Type B pancreatic cell (in vitro differentiated cells): ENCODE measurements at regions not wholly inside any gene's neighbourhood (a gene's known extent, or its start where the extent isn't known, plus 50 kb on each side); places are given as distances from the start of the nearest gene placed in this dataset.

Source experiments
- DNase-seq: peaks from one replicate; pipeline ENCODE4 v3.0.0; 2021; ENCODE audit warnings: mixed read lengths; ENCODE audit not compliant: unreplicated experiment; ENCODE audit errors: extremely low spot score
- H3K27ac Mint-ChIP-seq: 2 replicates; pipeline ENCODE4 v1.8.0; 2021; ENCODE audit warnings: mild to moderate bottlenecking, mixed read lengths
- H3K27me3 Mint-ChIP-seq: 2 replicates; pipeline ENCODE4 v1.8.0; 2021; ENCODE audit warnings: mixed read lengths
- H3K36me3 Mint-ChIP-seq: 2 replicates; pipeline ENCODE4 v1.8.0; 2021; ENCODE audit warnings: mixed read lengths
- H3K4me1 Mint-ChIP-seq: one replicate; pipeline ENCODE4 v1.8.0; 2021; ENCODE audit warnings: mixed read lengths; ENCODE audit not compliant: unreplicated experiment
- H3K4me3 Mint-ChIP-seq: 2 replicates; pipeline ENCODE4 v1.8.0; 2021; ENCODE audit warnings: mild to moderate bottlenecking, mixed read lengths
- H3K9me3 Mint-ChIP-seq: 2 replicates; pipeline ENCODE4 v1.8.0; 2021; ENCODE audit warnings: mixed read lengths
- CTCF ChIP-seq: fragments of 200-600 bp; sonication (generic); conservative IDR thresholded peaks from 2 replicates; pipeline ENCODE4 v1.5.0; 2021; ENCODE audit warnings: antibody characterized with exemption, mild to moderate bottlenecking

- Mint-ChIP-seq H3K36me3 (peaks cover 3% of the 10 kb centered on the region), H3K27me3 (no peaks in the 10 kb centered on the region), H3K27ac (no peak overlapping the region), H3K9me3 (no peaks in the 10 kb centered on the region), H3K4me3 (no peak overlapping the region), H3K4me1 (peaks cover 18% of the 10 kb centered on the region)
- DNase-seq = no peak
- no peak for TF ChIP-seq CTCF
These were observed 68.3 kb upstream of the RND3 start for GRCh38 chr2:150555611-150556356.

- DNase-seq = no peak
- Mint-ChIP-seq H3K27me3 (no peaks in the 10 kb centered on the region), H3K9me3 (no peaks in the 10 kb centered on the region), H3K27ac (no peak overlapping the region), H3K4me1 (peaks cover 16% of the 10 kb centered on the region), H3K4me3 (no peak overlapping the region), H3K36me3 (no peaks in the 10 kb centered on the region)
- TF ChIP-seq CTCF = no peak
These were observed 66.6 kb upstream of the RND3 start for GRCh38 chr2:150554046-150554445.

GRCh38 chr2:150552041-150552820, 64.8 kb upstream of the RND3 start:
- DNase-seq = no peak
- Mint-ChIP-seq H3K9me3 (no peaks in the 10 kb centered on the region), H3K4me1 (peaks cover 15% of the 10 kb centered on the region), H3K36me3 (no peaks in the 10 kb centered on the region), H3K4me3 (no peak overlapping the region), H3K27ac (no peak overlapping the region), H3K27me3 (no peaks in the 10 kb centered on the region)
- TF ChIP-seq CTCF = no peak

- DNase-seq = no peak
- H3K36me3 Mint-ChIP-seq = no peaks in the 10 kb centered on the region
- H3K4me3 Mint-ChIP-seq = no peak overlapping the region
- TF ChIP-seq CTCF = no peak
- no peak overlapping the region for H3K27ac Mint-ChIP-seq
- H3K27me3 Mint-ChIP-seq = no peaks in the 10 kb centered on the region
- H3K9me3 Mint-ChIP-seq = peaks cover 3% of the 10 kb centered on the region
- H3K4me1 Mint-ChIP-seq = no peaks in the 10 kb centered on the region
These were observed 61.9 kb upstream of the RND3 start for GRCh38 chr2:150549381-150549780.

GRCh38 chr2:150548527-150548926, 61.1 kb upstream of the RND3 start:
- H3K4me3 Mint-ChIP-seq = no peak overlapping the region
- H3K27ac Mint-ChIP-seq = no peak overlapping the region
- H3K36me3 Mint-ChIP-seq = no peaks in the 10 kb centered on the region
- DNase-seq = no peak
- peak; percentile 67 for TF ChIP-seq CTCF
- no peaks in the 10 kb centered on the region for H3K4me1 Mint-ChIP-seq
- H3K9me3 Mint-ChIP-seq = peaks cover 3% of the 10 kb centered on the region
- no peaks in the 10 kb centered on the region for H3K27me3 Mint-ChIP-seq
